HCT116 (cell line): ENCODE measurements at regions not wholly inside any gene's neighbourhood (a gene's known extent, or its start where the extent isn't known, plus 50 kb on each side); places are given as distances from the start of the nearest gene placed in this dataset.

Source experiments
- EZH2phosphoT487 ChIP-seq: fragments of 200-600 bp; IDR thresholded peaks from 2 replicates; pipeline ENCODE4 v1.6.1; 2018; ENCODE audit warnings: antibody characterized with exemption, borderline replicate concordance
- POLR2A ChIP-seq: IDR thresholded peaks from 2 replicates; pipeline ENCODE4 v1.7.0; 2011; ENCODE audit warnings: borderline replicate concordance; ENCODE audit not compliant: insufficient read depth, insufficient read length; ENCODE audit errors: extremely low read depth
- POLR2AphosphoS5 ChIP-seq: IDR thresholded peaks from 2 replicates; pipeline ENCODE4 v1.6.1; 2011; ENCODE audit warnings: mild to moderate bottlenecking, low read depth, low read length, moderate library complexity
- ZFX ChIP-seq: fragments of 450-650 bp; IDR thresholded peaks from 2 replicates; pipeline ENCODE4 v1.6.1; 2017
- TF ChIP-seq, protein P1 (sequence below), 3 experiments: fragments of 200-600 bp in 1 of 3; sonication (generic) in 1 of 3; IDR thresholded peaks in 2 of 3; conservative IDR thresholded peaks in 1 of 3; 2 replicates each; pipeline ENCODE4 v1.5.1; 2012 to 2017; ENCODE audit warnings: low read depth in 2 of 3, low read length in 2 of 3, antibody characterized with exemption in 1 of 3, borderline replicate concordance in 1 of 3, control low read depth in 1 of 3, mild to moderate bottlenecking in 1 of 3, mixed read lengths in 1 of 3, mixed run types in 1 of 3, moderate library complexity in 1 of 3; ENCODE audit not compliant: insufficient read depth in 1 of 3
- TF ChIP-seq, protein P2 (sequence below): IDR thresholded peaks from 2 replicates; pipeline ENCODE4 v1.6.1; 2011; ENCODE audit warnings: mild to moderate bottlenecking, low read length, moderate library complexity; ENCODE audit not compliant: insufficient replicate concordance; ENCODE audit errors: extremely low read depth
- TF ChIP-seq, protein P3 (sequence below): IDR thresholded peaks from 2 replicates; pipeline ENCODE4 v1.6.1; 2012

DNA sequence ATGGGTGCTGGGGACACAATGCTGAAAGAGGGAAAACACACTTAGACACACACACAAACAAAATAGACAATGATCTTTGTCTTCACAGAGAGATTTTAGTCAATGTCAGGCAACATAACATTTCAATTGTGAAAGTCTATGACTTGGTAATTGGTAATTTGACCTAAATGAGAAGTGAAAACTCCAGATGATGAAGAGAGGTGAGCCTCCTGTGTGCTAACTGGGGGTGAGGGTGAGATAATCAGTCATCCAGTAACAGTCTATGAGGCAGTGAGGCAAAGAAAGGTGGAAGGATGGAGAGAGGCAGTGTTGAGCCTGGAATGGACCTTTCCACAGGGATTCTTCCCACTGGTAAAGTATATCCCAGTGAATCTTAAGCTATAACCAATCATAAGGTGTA lies 744.2 kb downstream of the MAFB start:
- no peak for TF ChIP-seq EZH2phosphoT487
- TF ChIP-seq, protein P1, sequence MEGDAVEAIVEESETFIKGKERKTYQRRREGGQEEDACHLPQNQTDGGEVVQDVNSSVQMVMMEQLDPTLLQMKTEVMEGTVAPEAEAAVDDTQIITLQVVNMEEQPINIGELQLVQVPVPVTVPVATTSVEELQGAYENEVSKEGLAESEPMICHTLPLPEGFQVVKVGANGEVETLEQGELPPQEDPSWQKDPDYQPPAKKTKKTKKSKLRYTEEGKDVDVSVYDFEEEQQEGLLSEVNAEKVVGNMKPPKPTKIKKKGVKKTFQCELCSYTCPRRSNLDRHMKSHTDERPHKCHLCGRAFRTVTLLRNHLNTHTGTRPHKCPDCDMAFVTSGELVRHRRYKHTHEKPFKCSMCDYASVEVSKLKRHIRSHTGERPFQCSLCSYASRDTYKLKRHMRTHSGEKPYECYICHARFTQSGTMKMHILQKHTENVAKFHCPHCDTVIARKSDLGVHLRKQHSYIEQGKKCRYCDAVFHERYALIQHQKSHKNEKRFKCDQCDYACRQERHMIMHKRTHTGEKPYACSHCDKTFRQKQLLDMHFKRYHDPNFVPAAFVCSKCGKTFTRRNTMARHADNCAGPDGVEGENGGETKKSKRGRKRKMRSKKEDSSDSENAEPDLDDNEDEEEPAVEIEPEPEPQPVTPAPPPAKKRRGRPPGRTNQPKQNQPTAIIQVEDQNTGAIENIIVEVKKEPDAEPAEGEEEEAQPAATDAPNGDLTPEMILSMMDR (IDR thresholded peaks at IDR 0.05 in 2 of 3, conservative IDR thresholded peaks at IDR 0.05 in 1 of 3; ENCODE audit: borderline replicate concordance in 1 of 3, insufficient read depth in 1 of 3, low read depth in 2 of 3, low read length in 2 of 3): no peak
- TF ChIP-seq, protein P2, sequence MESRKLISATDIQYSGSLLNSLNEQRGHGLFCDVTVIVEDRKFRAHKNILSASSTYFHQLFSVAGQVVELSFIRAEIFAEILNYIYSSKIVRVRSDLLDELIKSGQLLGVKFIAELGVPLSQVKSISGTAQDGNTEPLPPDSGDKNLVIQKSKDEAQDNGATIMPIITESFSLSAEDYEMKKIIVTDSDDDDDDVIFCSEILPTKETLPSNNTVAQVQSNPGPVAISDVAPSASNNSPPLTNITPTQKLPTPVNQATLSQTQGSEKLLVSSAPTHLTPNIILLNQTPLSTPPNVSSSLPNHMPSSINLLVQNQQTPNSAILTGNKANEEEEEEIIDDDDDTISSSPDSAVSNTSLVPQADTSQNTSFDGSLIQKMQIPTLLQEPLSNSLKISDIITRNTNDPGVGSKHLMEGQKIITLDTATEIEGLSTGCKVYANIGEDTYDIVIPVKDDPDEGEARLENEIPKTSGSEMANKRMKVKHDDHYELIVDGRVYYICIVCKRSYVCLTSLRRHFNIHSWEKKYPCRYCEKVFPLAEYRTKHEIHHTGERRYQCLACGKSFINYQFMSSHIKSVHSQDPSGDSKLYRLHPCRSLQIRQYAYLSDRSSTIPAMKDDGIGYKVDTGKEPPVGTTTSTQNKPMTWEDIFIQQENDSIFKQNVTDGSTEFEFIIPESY: no peak
- TF ChIP-seq ZFX: no peak
- TF ChIP-seq, protein P3, sequence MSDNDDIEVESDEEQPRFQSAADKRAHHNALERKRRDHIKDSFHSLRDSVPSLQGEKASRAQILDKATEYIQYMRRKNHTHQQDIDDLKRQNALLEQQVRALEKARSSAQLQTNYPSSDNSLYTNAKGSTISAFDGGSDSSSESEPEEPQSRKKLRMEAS: no peak
- TF ChIP-seq POLR2A: no peak
- no peak for TF ChIP-seq POLR2AphosphoS5
